Smooth muscle cell (in vitro differentiated cells): ENCODE measurements at regions not wholly inside any gene's neighbourhood (a gene's known extent, or its start where the extent isn't known, plus 50 kb on each side); places are given as distances from the start of the nearest gene placed in this dataset.

Experiments used
- DNase-seq: peaks from one replicate; lab custom pipeline; 2025; ENCODE audit not compliant: unreplicated experiment; lab: John Stamatoyannopoulos, UW
- H2AFZ ChIP-seq: fragments of 200-600 bp; sonication (generic); 2 replicates; pipeline ENCODE4 v1.6.0; 2016; ENCODE audit warnings: antibody characterized with exemption, low read depth, mild to moderate bottlenecking
- H3F3A ChIP-seq: fragments of 200-600 bp; sonication (generic); 2 replicates; pipeline ENCODE4 v1.6.0; 2017; ENCODE audit warnings: antibody characterized with exemption, low read depth
- H3K27ac ChIP-seq: fragments of 200-600 bp; sonication (generic); 2 replicates; pipeline ENCODE4 v1.5.1; 2016; ENCODE audit warnings: low read depth, mild to moderate bottlenecking
- H3K27me3 ChIP-seq: fragments of 200-600 bp; sonication (generic); 2 replicates; pipeline ENCODE4 v1.6.1; 2016; ENCODE audit warnings: low read depth, mild to moderate bottlenecking
- H3K36me3 ChIP-seq: fragments of 200-600 bp; sonication (generic); 2 replicates; pipeline ENCODE4 v1.5.1; 2016; ENCODE audit warnings: low read depth
- H3K4me1 ChIP-seq: fragments of 200-600 bp; sonication (generic); 2 replicates; pipeline ENCODE4 v1.5.1; 2016; ENCODE audit warnings: low read depth
- H3K4me2 ChIP-seq: fragments of 200-600 bp; sonication (generic); 2 replicates; pipeline ENCODE4 v1.6.0; 2016; ENCODE audit warnings: mild to moderate bottlenecking
- H3K4me3 ChIP-seq: fragments of 200-600 bp; sonication (generic); 2 replicates; pipeline ENCODE4 v1.5.1; 2016; ENCODE audit warnings: mild to moderate bottlenecking
- H3K79me2 ChIP-seq: fragments of 200-600 bp; sonication (generic); 2 replicates; pipeline ENCODE4 v1.6.0; 2016; ENCODE audit warnings: low read depth, mild to moderate bottlenecking
- H3K9ac ChIP-seq: fragments of 200-600 bp; sonication (generic); 2 replicates; pipeline ENCODE4 v1.6.0; 2016; ENCODE audit warnings: low read depth
- H3K9me3 ChIP-seq: fragments of 200-600 bp; sonication (generic); replicated peaks from 2 replicates; pipeline ENCODE4 v1.5.1; 2016; ENCODE audit warnings: low read depth
- H4K20me1 ChIP-seq: fragments of 200-600 bp; sonication (generic); 2 replicates; pipeline ENCODE4 v1.6.0; 2016; ENCODE audit warnings: low read depth
- CTCF ChIP-seq: fragments of 200-600 bp; sonication (generic); IDR thresholded peaks from 2 replicates; pipeline ENCODE4 v1.5.1; 2017; ENCODE audit warnings: borderline replicate concordance, mild to moderate bottlenecking, antibody characterized with exemption; ENCODE audit not compliant: insufficient read depth, poor library complexity, severe bottlenecking
- WGBS: methylation state at CpG from one replicate; pipeline ENCODE4 v1.1.7; 2016; ENCODE audit warnings: low lambda C conversion rate; 5-methylcytosine and 5-hydroxymethylcytosine counted together

- no peaks in the 10 kb centered on the region for H3K4me1 ChIP-seq
- H3K4me2 ChIP-seq = no peak overlapping the region
- no peaks in the 10 kb centered on the region for H3K79me2 ChIP-seq
- no peaks in the 10 kb centered on the region for H3F3A ChIP-seq
- WGBS = 44% methylated on average over 2 of the region's 2 CpGs
- H3K27ac ChIP-seq = peak overlapping the region; percentile 15
- TF ChIP-seq CTCF = no peak
- no peaks in the 10 kb centered on the region for H3K36me3 ChIP-seq
- H3K27me3 ChIP-seq = no peaks in the 10 kb centered on the region
- no peak for DNase-seq
- H2AFZ ChIP-seq = peak overlapping the region; percentile 30
- no peak overlapping the region for H3K9ac ChIP-seq
- no peak overlapping the region for H3K4me3 ChIP-seq
- H3K9me3 ChIP-seq = no peaks in the 10 kb centered on the region
- H4K20me1 ChIP-seq = no peaks in the 10 kb centered on the region
Observed at GRCh38 chrX:112577146-112577545, 102.6 kb downstream of the LHFPL1 start.

- H3K9me3 ChIP-seq = no peaks in the 10 kb centered on the region
- no peaks in the 10 kb centered on the region for H3K4me1 ChIP-seq
- no peak overlapping the region for H3K4me2 ChIP-seq
- H3K9ac ChIP-seq = no peak overlapping the region
- no peak overlapping the region for H2AFZ ChIP-seq
- DNase-seq = no peak
- H4K20me1 ChIP-seq = no peaks in the 10 kb centered on the region
- H3K4me3 ChIP-seq = no peak overlapping the region
- H3K36me3 ChIP-seq = no peaks in the 10 kb centered on the region
- H3K79me2 ChIP-seq = no peaks in the 10 kb centered on the region
- 91% methylated on average over 1 of the region's 1 CpG for WGBS
- H3K27ac ChIP-seq = no peak overlapping the region
- no peak for TF ChIP-seq CTCF
- H3K27me3 ChIP-seq = no peaks in the 10 kb centered on the region
- no peaks in the 10 kb centered on the region for H3F3A ChIP-seq
Observed at GRCh38 chrX:112571388-112571787, 108.3 kb downstream of the LHFPL1 start.

- H3K4me1 ChIP-seq = no peaks in the 10 kb centered on the region
- H3K79me2 ChIP-seq = no peaks in the 10 kb centered on the region
- H3K9me3 ChIP-seq = no peaks in the 10 kb centered on the region
- DNase-seq = no peak
- H4K20me1 ChIP-seq = no peaks in the 10 kb centered on the region
- H3K27me3 ChIP-seq = no peaks in the 10 kb centered on the region
- H3K9ac ChIP-seq = no peak overlapping the region
- H3K27ac ChIP-seq = no peak overlapping the region
- H2AFZ ChIP-seq = no peak overlapping the region
- no peaks in the 10 kb centered on the region for H3F3A ChIP-seq
- no peak for TF ChIP-seq CTCF
- WGBS = 81% methylated on average over 3 of the region's 3 CpGs
- H3K4me3 ChIP-seq = no peak overlapping the region
- no peaks in the 10 kb centered on the region for H3K36me3 ChIP-seq
- H3K4me2 ChIP-seq = no peak overlapping the region
Observed at GRCh38 chrX:112555831-112556230, 123.9 kb downstream of the LHFPL1 start.

- Histone ChIP-seq H2AFZ (no peak overlapping the region), H3K4me3 (no peak overlapping the region), H3K27ac (no peak overlapping the region), H3K4me1 (no peaks in the 10 kb centered on the region), H3F3A (no peaks in the 10 kb centered on the region), H3K9ac (no peak overlapping the region), H3K9me3 (no peaks in the 10 kb centered on the region), H3K4me2 (no peak overlapping the region), H3K79me2 (no peaks in the 10 kb centered on the region), H3K27me3 (no peaks in the 10 kb centered on the region), H4K20me1 (no peaks in the 10 kb centered on the region), H3K36me3 (no peaks in the 10 kb centered on the region)
- no peak for TF ChIP-seq CTCF
- no peak for DNase-seq
- WGBS = 71% methylated on average over 4 of the region's 4 CpGs
Observed at GRCh38 chrX:112545051-112545450, 134.7 kb downstream of the LHFPL1 start.
